ENCODE measurements at regions not wholly inside any gene's neighbourhood (a gene's known extent, or its start where the extent isn't known, plus 50 kb on each side); places are given as distances from the start of the nearest gene placed in this dataset.

DNA sequence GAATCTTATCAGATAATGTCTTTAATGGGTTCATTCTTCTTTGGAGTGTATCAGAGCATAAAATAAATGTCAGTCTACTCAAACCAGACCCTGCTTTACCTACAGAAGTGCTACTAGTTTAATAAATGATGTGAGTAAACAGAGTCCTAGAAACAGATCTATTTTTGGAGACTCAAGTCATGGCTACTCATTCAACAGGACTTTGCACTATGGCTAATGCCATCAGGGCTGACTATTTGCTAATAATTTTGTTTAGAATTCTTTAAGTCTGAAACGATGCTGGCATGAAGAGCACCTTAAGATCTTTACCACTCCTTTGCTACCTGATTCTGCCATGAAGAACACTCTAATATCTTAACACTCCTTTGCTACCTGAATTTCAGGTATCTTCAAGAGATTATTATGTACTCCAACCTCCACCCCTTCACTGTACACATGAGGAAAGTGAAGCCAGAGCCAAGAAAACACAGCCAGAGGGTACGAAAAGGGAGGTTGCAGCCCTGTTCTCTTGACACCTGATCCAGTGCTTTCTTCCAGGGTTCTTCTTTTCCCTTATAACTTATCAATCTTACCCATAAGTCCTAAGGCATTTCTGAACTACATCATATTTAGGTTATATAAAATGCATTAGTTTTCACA is 62.4 kb downstream of the ZNF608 start:
- TF ChIP-seq, protein P1, sequence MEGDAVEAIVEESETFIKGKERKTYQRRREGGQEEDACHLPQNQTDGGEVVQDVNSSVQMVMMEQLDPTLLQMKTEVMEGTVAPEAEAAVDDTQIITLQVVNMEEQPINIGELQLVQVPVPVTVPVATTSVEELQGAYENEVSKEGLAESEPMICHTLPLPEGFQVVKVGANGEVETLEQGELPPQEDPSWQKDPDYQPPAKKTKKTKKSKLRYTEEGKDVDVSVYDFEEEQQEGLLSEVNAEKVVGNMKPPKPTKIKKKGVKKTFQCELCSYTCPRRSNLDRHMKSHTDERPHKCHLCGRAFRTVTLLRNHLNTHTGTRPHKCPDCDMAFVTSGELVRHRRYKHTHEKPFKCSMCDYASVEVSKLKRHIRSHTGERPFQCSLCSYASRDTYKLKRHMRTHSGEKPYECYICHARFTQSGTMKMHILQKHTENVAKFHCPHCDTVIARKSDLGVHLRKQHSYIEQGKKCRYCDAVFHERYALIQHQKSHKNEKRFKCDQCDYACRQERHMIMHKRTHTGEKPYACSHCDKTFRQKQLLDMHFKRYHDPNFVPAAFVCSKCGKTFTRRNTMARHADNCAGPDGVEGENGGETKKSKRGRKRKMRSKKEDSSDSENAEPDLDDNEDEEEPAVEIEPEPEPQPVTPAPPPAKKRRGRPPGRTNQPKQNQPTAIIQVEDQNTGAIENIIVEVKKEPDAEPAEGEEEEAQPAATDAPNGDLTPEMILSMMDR (IDR thresholded peaks at IDR 0.05), result no peak
- no peak for TF ChIP-seq POLR2A (IDR thresholded peaks at IDR 0.05)

Data from thyroid gland (tissue), 4 donors.